Right cardiac atrium (tissue), 5 donors: ENCODE measurements at regions not wholly inside any gene's neighbourhood (a gene's known extent, or its start where the extent isn't known, plus 50 kb on each side); places are given as distances from the start of the nearest gene placed in this dataset.

Source experiments
- ATAC-seq, 2 donors: fragments of 200-7000 bp; cut with Tn5 transposase; one replicate each; pipeline versions ENCODE4 v1.8.0 to v1.9.1; 2020; ENCODE audit warnings: moderate library complexity in 2 of 2, mild to moderate bottlenecking in 1 of 2
- DNase-seq, 3 donors: peaks; one replicate each; pipeline ENCODE4 v3.0.0-alpha.2; 2020
- H3K27ac ChIP-seq: one replicate; pipeline ENCODE4 v1.5.1; 2013; ENCODE audit warnings: mild to moderate bottlenecking, low read length, control low read depth, moderate library complexity
- H3K27me3 ChIP-seq: one replicate; pipeline ENCODE4 v1.6.1; 2013; ENCODE audit not compliant: control insufficient read depth, insufficient read depth
- H3K4me1 ChIP-seq: one replicate; pipeline ENCODE4 v1.6.1; 2013; ENCODE audit warnings: low read length; ENCODE audit not compliant: control insufficient read depth, insufficient read depth
- H3K4me3 ChIP-seq: one replicate; pipeline ENCODE4 v1.5.1; 2013; ENCODE audit warnings: low read length, control low read depth
- H3K9me3 ChIP-seq: one replicate; pipeline ENCODE4 v1.6.1; 2013; ENCODE audit warnings: low read length; ENCODE audit not compliant: control insufficient read depth
- WGBS: extraction: QIAGEN DNeasy Blood & Tissue Kit; methylation state at CpG from one replicate; pipeline ENCODE4 v1.1.7; 2013; 5-methylcytosine and 5-hydroxymethylcytosine counted together
- intact Hi-C, 4 donors: fragments of 100-400 bp; cut with DNase I; formaldehyde crosslinking; loops; one replicate each; pipeline versions ENCODE4 v1.11.0 to v1.14.0; 2022 to 2023
- donor health status: healthy with polysubstance abuse.
- donor health status: DM: no; HTN: yes; CAD: no.
- donor health status: DM: no; HTN: no; CAD: no.
- donor health status: DM: no; HTN: yes; CAD: no; lungs with severe emphysema.
- donor health status: DM: yes; HTN: yes; CAD: no.

GRCh38 chr13:39879286-39880035, 224.0 kb downstream of the COG6 start:
- Histone ChIP-seq H3K4me1 (peaks cover 10% of the 10 kb centered on the region), H3K27me3 (no peaks in the 10 kb centered on the region), H3K27ac (peak overlapping the region; percentile 31), H3K9me3 (peaks cover 2% of the 10 kb centered on the region), H3K4me3 (no peak overlapping the region)
- DNase-seq (no peak), ATAC-seq (peak; percentile 38 to 83)
- intact Hi-C loops = loop anchor here in 1 of 4 donors (10.0 kb wide), 1 partner anchor 95 kb away; no protein-coding TSS in a partner anchor
- whole genome bisulfite sequencing = 38% methylated on average over 4 of the region's 4 CpGs

- no peak overlapping the region for H3K27ac ChIP-seq
- intact Hi-C loops = no loop called here
- no peak overlapping the region for H3K4me3 ChIP-seq
- peaks cover 5% of the 10 kb centered on the region for H3K4me1 ChIP-seq
- peaks cover 2% of the 10 kb centered on the region for H3K9me3 ChIP-seq
- no peak for ATAC-seq
- 33% methylated on average over 2 of the region's 2 CpGs for WGBS
- H3K27me3 ChIP-seq = no peaks in the 10 kb centered on the region
- DNase-seq = no peak
Measured at GRCh38 chr13:39881383-39881782, 225.9 kb downstream of the COG6 start.

GRCh38 chr13:39881887-39882286, 226.4 kb downstream of the COG6 start:
- Histone ChIP-seq H3K4me3 (no peak overlapping the region), H3K27me3 (no peaks in the 10 kb centered on the region), H3K9me3 (peaks cover 2% of the 10 kb centered on the region), H3K27ac (no peak overlapping the region), H3K4me1 (peaks cover 4% of the 10 kb centered on the region)
- intact Hi-C loops = no loop called here
- no peak for DNase-seq
- no peak for ATAC-seq
- WGBS = 63% methylated on average over 1 of the region's 1 CpG

- DNase-seq = no peak
- Histone ChIP-seq H3K27me3 (no peaks in the 10 kb centered on the region), H3K27ac (no peak overlapping the region), H3K4me1 (peaks cover 6% of the 10 kb centered on the region), H3K4me3 (no peak overlapping the region), H3K9me3 (peaks cover 2% of the 10 kb centered on the region)
- intact Hi-C loops = no loop called here
- 0% methylated on average over 1 of the region's 1 CpG for WGBS
- ATAC-seq = no peak
Measured at GRCh38 chr13:39884166-39884565, 228.7 kb downstream of the COG6 start.

- H3K4me1 ChIP-seq = peaks cover 4% of the 10 kb centered on the region
- H3K9me3 ChIP-seq = peaks cover 2% of the 10 kb centered on the region
- no peak overlapping the region for H3K4me3 ChIP-seq
- no peak for DNase-seq
- no peak for ATAC-seq
- no peaks in the 10 kb centered on the region for H3K27me3 ChIP-seq
- no peak overlapping the region for H3K27ac ChIP-seq
- intact Hi-C loops = no loop called here
Measured at GRCh38 chr13:39886336-39886735, 230.9 kb downstream of the COG6 start.

- DNase-seq = no peak
- Histone ChIP-seq H3K27me3 (no peaks in the 10 kb centered on the region), H3K4me1 (peaks cover 4% of the 10 kb centered on the region), H3K27ac (no peak overlapping the region), H3K9me3 (peaks cover 2% of the 10 kb centered on the region), H3K4me3 (no peak overlapping the region)
- intact Hi-C loops = no loop called here
- ATAC-seq = no peak
- WGBS = 66% methylated on average over 2 of the region's 2 CpGs
Measured at GRCh38 chr13:39887387-39887786, 231.9 kb downstream of the COG6 start.

GRCh38 chr13:39888865-39889810, 233.7 kb downstream of the COG6 start:
- intact Hi-C loops = no loop called here
- Histone ChIP-seq H3K4me3 (no peak overlapping the region), H3K4me1 (peaks cover 7% of the 10 kb centered on the region), H3K9me3 (no peaks in the 10 kb centered on the region), H3K27me3 (no peaks in the 10 kb centered on the region), H3K27ac (no peak overlapping the region)
- WGBS = 63% methylated on average over 4 of the region's 4 CpGs
- no peak for DNase-seq
- ATAC-seq = peak; percentile 42 to 68

- ATAC-seq (no peak), DNase-seq (no peak)
- 84% methylated on average over 4 of the region's 4 CpGs for WGBS
- Histone ChIP-seq H3K27ac (no peak overlapping the region), H3K9me3 (no peaks in the 10 kb centered on the region), H3K4me3 (no peak overlapping the region), H3K27me3 (no peaks in the 10 kb centered on the region), H3K4me1 (peaks cover 7% of the 10 kb centered on the region)
- intact Hi-C loops = no loop called here
Measured at GRCh38 chr13:39890537-39890936, 235.1 kb downstream of the COG6 start.

- peaks cover 7% of the 10 kb centered on the region for H3K4me1 ChIP-seq
- H3K27me3 ChIP-seq = no peaks in the 10 kb centered on the region
- no peak overlapping the region for H3K4me3 ChIP-seq
- H3K27ac ChIP-seq = peak overlapping the region; percentile 85
- intact Hi-C loops = no loop called here
- no peaks in the 10 kb centered on the region for H3K9me3 ChIP-seq
- ATAC-seq = peak; percentile 90
- 48% methylated on average over 10 of the region's 10 CpGs for WGBS
- DNase-seq = peak; percentile 36 to 82 (median 62)
Measured at GRCh38 chr13:39892721-39893685, 237.5 kb downstream of the COG6 start.

- 63% methylated on average over 1 of the region's 1 CpG for WGBS
- H3K4me1 ChIP-seq = peaks cover 6% of the 10 kb centered on the region
- no peaks in the 10 kb centered on the region for H3K27me3 ChIP-seq
- no peaks in the 10 kb centered on the region for H3K9me3 ChIP-seq
- H3K27ac ChIP-seq = peak overlapping the region; percentile 85
- H3K4me3 ChIP-seq = no peak overlapping the region
- ATAC-seq = peak; percentile 59 to 82
- intact Hi-C loops = no loop called here
- no peak for DNase-seq
Measured at GRCh38 chr13:39893808-39894207, 238.3 kb downstream of the COG6 start.
